Erythroblast (primary cell): ENCODE measurements at regions not wholly inside any gene's neighbourhood (a gene's known extent, or its start where the extent isn't known, plus 50 kb on each side); places are given as distances from the start of the nearest gene placed in this dataset.

Source experiments
- GATA1 ChIP-seq: IDR thresholded peaks from 2 replicates; pipeline ENCODE4 v1.6.1; 2011; ENCODE audit warnings: low read depth, mild to moderate bottlenecking, control low read depth, low read length, moderate library complexity
- POLR2A ChIP-seq: IDR thresholded peaks from 2 replicates; pipeline ENCODE4 v1.6.1; 2011; ENCODE audit warnings: mild to moderate bottlenecking, low read length

DNA sequence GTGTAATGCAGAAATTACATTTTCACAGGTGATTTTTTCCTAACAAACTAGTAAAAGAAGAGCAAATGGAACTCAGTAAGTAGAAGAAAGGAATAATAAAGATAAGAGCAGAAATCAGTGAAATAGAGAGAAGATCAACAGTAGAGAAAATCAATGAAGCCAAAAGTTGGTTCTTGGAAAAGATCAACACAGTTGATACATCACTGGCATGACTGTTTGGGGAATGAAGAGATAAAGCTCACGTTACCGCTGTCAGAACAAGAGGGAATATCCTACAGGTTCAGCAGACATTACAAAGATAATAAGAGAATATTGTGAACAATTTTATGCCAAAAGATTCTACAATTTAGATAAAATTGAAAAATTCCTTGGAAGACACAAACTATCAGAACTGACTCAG is 146.4 kb downstream of the ACTR3B start:
- no peak for TF ChIP-seq POLR2A
- no peak for TF ChIP-seq GATA1
